HG03460 (cell line): ENCODE measurements at regions not wholly inside any gene's neighbourhood (a gene's known extent, or its start where the extent isn't known, plus 50 kb on each side); places are given as distances from the start of the nearest gene placed in this dataset.

ENCODE experiments used
- ATAC-seq: cut with Tn5 transposase; IDR thresholded peaks from one replicate; pipeline ENCODE4 v1.9.1; 2021; ENCODE audit not compliant: unreplicated experiment

DNA sequence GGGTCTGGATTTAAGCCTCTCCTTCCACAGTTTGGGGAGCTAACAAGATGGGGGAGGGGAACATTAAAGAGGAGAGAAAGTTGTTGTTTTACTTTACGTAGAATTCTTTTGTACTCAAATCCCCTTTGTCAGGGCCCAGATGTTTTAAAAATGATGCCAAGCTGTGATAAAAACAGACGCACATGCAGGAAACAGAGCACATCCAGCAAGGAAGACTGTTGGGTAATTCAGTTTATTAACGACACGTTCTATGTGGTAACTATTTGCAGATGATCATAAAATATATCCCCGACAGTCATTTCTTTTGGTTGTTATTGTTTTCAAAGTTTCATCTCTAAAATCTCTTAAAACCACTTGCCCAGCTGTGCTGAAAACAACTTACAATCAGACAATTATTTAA, 307.0 kb upstream of the PRDM1 start:
- no peak for ATAC-seq

DNA sequence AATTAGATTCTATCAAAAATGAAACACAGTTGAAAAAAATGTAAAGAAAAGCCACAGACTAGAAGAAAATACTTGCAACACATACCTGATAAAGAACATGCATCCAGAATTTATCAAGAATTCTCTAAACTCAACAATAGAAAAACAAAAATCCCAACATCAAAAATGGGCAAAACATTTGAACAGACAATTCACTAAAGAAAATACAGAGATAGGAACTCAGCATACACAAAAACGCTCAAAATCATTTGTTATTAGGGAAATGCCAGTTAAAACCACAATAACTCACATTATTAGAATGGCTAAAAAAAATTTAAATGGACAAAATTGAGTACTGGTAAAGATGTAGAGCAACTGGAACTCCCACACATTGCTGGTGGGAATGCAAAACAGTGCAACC, 311.0 kb upstream of the PRDM1 start:
- ATAC-seq = no peak

DNA sequence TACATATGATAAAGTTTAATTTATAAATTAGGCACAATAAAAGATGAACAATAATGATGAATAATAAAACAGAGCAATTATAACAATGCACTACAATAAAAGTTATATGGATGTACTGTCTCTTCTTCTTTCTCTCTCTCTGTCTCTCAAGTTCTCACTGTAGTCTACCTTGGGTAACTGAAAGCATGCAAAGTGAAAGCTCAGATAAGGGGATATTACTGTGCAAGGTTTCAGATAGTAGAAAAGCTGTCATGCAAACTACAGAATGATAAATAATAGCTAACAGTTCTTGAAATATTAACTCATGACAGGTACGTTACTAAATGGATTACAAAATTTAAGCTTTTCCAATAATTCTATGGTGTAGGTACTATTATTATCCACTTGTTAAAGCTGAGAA, 311.9 kb upstream of the PRDM1 start:
- ATAC-seq = peak; percentile 91

DNA sequence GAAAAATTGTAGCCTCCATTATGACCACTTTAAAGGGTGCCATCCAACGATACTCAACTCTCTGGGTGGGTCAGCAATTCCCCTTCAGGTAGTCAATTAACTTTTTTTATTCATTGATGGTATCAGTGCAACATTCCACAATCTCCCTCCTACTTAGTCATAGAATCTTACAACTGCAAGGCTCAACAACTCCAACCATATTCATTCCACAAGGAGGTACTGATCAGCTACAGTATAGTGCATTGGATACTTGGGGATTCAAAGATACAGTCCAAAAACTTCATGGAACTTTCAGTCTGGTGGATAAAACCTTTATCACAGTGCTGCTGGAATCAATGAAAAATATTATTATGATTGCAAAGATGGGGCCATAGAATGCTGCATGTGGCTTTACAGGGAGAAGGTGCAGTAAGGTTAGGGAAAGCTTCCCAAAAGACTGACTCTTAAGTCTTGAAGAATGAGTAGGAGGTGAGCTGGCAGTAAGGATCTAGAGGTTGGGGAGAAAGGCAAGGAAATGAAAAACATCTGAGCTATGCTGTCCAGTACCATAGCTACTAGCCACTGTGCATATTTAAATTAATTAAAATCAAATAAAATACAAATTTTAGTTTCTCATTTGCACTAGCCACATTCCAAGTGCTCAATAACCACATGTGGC, 314.7 kb upstream of the PRDM1 start:
- ATAC-seq = no peak

DNA sequence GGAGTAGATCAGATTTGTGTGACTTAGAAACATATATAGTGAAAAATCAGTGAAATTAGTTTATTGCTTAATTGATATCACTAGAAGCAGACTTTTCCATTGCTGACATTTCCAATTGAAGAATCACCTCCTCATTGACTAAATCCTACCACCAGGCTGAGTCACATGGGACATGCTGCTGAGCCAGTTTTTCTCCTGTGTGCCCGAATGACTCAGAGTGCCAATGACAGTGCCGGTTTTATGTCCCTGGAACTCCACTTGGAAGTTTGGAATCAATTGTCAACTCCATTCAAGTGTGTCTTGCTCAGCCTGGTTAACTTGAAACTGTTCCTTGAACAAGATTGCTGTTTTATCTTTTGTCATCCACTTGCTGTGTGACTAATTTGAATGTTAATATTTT, 316.1 kb upstream of the PRDM1 start:
- no peak for ATAC-seq

DNA sequence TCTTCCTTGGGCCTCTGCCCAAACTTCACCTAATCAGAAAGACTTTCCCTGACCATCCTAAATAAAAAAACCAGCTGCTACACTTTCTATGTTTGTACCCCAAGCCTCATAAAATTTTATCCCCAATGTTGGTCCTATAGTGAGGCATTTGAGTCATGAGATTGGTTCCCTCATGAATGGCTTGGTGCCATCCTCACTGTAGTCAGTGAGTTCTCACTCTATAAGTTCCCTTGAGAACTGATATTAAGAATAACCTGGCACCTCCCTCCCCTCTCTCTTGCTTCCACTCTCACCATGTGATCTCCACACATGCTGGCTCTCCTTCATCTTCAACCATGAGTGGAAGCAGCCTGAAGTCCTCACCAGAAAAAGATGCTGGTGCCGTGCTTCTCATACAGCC, 316.9 kb upstream of the PRDM1 start:
- no peak for ATAC-seq

DNA sequence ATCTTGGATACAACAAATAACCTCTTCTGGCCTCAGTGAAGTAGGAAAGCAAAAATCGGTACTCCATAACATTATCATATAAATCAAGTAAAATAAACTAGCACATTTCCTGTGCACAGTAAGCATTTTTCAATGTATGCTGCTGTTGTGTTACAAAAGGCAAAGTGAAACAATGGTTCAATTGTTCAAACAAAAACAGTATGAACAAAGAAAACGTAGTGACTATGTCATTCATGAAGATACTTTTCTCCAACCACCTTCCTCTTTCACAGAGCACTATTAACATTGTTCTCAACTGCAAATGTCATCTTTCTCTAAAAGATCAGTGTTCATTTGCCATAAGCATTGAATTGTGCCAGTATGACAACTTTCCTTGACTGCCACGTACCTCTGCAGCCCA, 318.6 kb upstream of the PRDM1 start:
- no peak for ATAC-seq

DNA sequence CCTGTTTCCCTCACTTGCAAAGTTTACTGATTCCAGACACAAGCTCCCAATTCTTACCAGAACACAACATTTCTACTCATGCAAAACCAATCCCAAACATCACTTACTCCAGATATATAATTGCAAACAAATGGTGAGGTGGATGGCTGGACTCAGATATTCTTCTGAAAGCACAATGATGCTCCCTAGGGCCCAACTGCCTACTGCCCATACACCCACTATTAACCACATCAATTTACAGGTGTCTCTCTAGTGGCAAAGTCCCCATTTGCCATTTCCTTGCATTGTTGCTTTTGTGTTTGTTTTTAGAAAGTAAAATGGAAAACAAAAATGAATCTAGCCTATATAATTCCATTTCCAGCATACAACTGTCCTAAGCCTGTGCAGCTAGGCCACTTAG, 320.9 kb upstream of the PRDM1 start:
- ATAC-seq = no peak

DNA sequence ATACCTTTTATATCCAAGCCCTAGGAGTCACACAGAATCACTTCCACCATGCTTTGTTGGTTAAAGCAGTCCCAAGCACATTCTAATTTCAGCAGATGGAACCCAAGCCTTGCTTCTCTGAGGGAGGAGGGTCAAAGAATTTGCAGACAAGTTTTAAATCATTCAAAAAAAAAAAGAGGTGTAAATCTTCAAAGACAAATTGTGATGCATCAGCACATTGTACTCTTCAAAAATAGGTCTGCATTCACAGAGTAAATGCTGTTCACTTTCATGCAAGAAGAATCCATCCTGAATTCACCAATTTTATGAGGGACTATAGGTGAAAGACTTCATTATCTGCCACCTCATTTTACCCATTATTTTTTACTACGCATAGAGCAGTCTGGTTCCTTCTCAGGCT, 321.8 kb upstream of the PRDM1 start:
- no peak for ATAC-seq

DNA sequence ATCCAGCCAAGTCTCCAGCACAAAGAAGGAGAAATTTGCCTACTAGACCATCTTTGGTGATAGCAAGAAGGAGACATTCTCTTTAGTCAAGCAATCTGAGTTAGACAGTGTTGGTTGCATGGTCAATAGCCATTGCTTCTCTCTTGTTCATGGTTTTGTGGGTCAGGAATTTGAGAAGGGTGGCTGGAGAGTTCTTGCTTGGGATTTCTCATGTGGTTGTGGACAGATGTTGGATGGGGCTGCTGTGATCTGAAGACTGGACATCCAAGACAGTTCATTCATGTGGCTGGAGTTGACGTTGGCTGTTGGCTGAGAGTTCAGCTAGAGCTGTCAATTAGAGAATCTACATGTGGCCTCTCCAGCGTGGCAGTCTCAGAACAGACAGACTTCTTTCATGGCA, 322.3 kb upstream of the PRDM1 start:
- ATAC-seq = no peak

DNA sequence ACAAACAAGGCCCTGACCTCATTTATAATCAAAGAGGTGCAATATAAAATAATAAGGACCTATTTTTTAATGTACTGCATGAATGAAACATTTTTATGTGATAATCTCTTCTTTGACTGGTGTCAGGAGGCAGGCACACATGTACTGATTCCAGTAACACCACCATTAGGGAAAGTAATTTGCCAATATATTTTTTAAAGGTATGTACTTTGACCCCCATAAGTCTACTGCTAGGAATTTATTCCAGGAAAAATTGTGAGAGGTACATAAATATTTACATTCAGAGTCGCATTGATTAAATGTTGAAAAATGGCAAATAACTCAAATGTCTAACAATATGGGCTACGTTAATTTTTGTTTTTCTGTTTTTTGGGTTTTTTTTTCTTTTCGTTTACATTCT, 325.4 kb upstream of the PRDM1 start:
- ATAC-seq = no peak

DNA sequence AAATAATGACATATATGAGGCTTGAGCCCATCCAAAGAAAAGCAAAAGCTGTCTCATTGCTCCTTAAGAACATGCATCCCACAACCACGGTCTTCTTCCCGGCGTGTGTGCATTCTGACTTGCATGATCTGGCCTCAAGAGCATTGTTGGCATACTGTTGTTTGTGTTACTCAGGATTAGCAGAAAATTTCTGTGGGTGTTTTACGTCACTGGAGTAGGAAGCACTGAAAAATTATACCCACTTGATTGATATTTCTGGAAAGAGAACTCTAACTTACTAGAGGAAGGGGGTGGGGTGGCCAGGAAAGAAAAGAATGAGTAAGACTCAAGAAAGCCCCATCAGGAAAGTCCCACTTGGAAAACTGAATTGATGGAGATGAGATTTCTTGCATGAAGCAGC, 326.2 kb upstream of the PRDM1 start:
- no peak for ATAC-seq

DNA sequence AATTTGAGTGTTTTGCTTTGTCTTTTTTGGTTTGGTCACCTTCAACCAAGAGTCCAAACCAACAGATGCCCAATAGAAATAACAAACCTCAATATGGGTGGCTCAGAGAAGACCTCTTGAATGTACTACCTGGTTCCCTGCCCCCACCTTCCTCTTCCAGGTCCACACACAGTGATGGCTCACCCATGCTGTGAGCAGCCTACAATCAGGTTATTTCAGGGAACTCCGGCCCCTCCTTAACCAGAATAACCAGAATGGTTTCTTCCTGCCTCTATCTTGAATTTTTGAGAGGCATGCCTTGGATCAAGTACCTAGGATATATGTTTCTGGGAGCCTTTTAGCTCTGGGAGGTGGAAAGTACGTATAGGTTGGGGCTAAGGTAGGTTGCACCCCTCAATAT, 327.1 kb upstream of the PRDM1 start:
- no peak for ATAC-seq

DNA sequence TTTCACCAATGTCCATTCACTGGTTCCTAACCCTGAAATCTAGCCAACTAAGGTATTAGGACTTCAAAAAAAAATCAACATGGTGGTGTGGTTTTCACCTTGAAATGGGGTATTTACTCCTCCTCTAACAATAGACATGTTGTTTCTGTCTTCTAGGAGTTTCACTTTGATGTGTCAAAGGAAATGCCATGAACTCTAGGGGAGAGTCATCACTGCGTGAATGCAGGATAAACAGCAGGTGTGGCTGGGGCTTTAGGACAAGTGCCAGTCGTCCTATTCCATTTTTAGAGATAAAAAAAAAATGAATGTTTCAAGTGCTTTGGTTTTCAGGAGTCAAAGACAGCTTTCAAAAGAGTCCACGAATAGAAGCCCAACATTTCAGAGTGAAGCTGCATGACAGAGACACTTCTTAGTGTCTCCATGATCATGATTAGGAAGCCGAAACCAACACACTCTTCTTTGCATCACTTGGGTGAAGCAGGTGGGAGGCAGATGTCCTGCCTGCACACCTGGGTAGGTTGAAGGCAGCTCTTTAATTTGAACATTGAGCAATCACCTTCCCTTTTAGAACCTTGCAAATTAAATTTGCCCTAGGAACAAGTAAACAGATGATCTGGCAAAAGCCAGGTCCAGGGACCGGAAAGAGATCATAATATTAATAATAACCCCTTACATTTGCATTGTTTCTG, 328.5 kb upstream of the PRDM1 start:
- peak; percentile 94 for ATAC-seq

DNA sequence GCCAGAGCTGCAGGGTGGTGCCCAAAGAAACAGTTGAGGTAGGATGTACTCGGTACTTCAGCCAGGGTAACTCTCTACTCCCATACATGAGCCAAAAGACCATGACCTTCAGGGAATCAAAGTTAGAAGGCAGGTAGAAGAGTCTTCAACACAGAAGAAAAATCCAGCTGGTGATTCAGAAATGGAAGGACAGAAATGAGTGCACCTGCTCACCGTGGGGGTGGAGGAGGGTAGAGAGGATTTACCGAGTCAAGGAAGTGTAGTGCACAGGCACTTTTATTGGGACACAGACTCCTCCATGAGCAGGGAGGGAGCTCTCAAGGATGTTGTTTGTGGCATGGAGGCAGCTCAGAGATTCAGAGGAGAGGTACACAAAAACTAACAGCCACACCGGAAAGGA, 330.3 kb upstream of the PRDM1 start:
- ATAC-seq = no peak

DNA sequence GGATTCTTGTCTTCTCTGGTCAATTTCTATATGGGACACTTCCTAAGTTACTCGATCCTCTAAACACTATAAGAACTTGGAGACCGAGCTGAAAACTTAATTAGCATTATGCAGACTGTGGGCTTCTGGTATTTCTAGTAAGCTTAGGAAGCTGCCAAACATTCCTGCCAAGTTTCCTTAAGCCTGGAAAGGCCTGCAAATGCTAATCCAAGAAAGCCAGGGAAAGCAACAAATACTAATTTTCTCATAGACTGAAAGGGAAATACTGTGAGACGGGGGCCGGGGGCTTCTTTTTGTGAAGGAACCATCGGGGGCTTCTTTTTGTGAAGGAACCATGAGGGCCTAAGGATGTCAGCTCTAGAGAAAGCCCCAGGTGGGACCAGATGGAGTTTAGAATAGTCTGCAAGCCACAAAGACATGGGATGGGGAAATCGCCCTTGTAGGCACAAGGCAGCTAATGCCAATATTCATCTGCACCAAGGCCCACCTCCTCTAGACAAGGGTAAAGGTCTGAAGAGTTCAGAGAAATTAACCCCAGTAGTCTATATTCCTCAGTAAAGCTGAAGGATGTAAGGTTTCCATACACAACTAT, 332.4 kb upstream of the PRDM1 start:
- ATAC-seq = no peak

DNA sequence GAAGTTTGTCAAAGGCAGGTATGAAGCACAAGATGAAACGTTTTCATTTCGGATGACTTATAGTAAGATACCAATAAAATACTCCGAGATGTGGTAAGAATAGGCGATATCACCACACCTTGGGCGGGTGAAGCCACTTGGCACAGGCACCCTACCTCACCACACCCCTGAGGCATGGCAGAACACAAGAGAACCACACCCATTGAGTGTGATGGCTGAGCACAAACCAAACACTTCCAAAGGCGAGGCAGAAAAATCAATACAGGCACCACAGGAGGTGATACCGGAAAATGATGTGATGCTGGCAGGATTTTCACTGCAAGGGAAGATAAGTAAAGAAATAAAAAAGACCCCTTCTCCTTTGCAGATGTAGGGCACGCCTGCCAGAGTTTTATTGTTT, 332.9 kb upstream of the PRDM1 start:
- no peak for ATAC-seq

DNA sequence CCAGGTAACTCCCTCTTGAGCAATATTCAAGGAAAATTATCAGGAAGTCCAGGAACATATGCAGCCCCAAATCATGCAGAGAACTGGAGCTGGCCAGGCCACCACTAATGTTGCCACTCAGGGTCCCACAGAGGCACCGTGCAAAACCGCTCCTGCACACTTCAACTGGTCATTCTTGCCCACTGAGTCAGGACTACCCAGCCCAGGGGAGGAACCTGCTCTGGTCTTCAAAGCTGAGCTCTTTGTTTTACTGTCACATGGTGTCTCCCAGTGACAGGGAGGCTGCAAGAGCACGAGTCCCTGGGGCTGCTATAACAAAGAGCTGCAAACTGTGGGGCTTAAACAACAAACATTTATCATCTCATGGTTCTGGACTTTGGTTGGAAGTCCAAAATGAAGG, 336.0 kb upstream of the PRDM1 start:
- ATAC-seq = no peak

DNA sequence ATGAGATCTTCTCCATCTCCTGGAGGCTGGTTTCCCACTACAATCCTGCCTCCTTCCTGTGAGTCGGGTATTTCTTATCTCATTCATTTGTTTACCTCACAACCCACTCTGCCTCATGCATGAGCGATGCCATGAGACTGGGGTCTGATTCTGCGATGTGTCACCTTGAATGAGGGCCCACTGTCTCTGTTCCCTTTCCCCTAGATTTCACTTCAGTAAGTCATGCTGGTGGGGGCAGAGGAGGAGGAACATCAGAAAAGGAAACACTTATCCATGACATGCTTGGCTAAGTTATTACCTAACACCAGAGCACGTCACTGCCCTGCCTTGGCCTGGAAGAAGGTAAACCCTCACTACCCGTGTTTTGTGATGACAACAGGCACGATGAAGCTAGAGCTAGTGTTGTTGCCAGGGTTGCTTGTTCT, 337.4 kb upstream of the PRDM1 start:
- ATAC-seq = no peak

DNA sequence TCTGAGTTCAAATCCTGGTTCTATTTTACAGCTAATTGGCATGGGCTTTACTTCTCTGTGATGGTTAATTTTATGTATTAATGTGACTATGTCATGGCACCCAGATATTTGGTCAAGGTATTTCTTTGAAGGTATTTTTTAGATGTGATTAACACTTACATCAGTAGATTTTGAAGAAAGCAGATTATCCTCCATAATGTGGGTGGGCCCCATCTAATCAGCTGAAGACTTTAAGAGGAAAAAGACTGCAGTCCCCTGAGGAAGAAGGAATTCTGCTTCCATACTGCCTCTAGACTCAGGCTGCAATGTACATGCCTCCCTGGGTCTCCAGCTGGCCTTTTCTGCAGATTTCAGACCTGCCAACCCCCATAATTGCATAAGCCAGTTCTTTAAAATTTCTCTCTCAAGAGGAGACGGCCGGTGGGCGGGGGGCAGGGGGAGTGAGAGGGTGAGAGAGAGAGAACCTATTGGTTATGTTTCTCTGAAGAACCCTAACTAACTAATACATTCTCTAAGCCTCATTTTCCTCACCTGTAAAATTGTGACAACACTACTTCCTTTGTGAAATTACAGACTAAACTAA, 338.2 kb upstream of the PRDM1 start:
- ATAC-seq = no peak

DNA sequence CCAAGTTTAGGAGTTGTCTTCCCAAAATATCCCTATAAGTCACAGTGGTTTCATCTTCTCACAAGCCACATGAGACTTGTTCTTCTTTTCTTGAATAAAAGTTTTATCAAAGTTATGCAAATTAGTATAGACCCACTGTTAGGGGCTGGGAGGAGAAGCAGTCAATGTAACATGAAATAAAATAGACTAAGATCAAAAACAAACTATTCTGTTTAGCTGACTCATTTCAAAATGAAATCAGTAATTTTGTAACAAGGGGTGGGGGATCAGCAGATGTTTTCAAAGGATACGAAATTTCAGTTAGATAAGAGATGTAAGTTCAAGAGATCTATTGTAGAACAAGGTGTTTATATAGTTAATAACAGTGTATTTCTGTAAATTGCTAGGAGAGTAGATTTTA, 339.6 kb upstream of the PRDM1 start:
- no peak for ATAC-seq

DNA sequence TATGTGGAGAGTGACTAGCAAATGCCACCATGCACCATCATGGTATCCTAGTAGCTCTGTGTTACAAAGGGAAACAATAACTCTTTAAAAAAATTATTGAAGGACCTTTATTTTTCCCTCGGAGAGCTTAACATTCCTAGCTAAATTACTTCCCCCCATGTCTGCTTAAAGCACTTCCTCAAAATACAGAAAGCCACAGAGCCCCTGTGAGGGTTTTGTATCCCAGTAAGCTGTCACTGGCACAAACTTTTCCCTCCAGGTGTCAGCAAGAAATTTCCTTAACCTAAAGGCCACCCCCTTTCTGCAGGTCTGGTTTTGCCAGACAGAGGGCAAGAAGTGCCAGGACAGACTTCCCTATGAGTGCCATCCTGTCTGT, 340.0 kb upstream of the PRDM1 start:
- no peak for ATAC-seq
